NCI-H2081 treated with DMSO at 0.1 percent for 48 hours (cell line): ENCODE measurements at regions not wholly inside any gene's neighbourhood (a gene's known extent, or its start where the extent isn't known, plus 50 kb on each side); places are given as distances from the start of the nearest gene placed in this dataset.
A peak's percentile ranks its signal among the peaks of the same experiment; 100 is the strongest.

Experiments
- DNase-seq: peaks from one replicate; lab custom pipeline; 2025; lab: John Stamatoyannopoulos, UW

GRCh38 chr7:38086857-38087256, 91.2 kb upstream of the STARD3NL start:
- no peak for DNase-seq

GRCh38 chr7:38102507-38102906, 75.5 kb upstream of the STARD3NL start:
- no peak for DNase-seq

GRCh38 chr7:38105874-38106483, 72.1 kb upstream of the STARD3NL start:
- peak; percentile 20 for DNase-seq

GRCh38 chr7:38107486-38107893, 70.6 kb upstream of the STARD3NL start:
- DNase-seq, result peak; percentile 9

- no peak for DNase-seq
These were observed 66.0 kb upstream of the STARD3NL start for GRCh38 chr7:38112075-38112474.

- no peak for DNase-seq
These were observed 58.0 kb upstream of the STARD3NL start for GRCh38 chr7:38120076-38120475.

- no peak for DNase-seq
These were observed 55.5 kb upstream of the STARD3NL start for GRCh38 chr7:38122501-38122900.

- DNase-seq, result no peak
These were observed 54.6 kb upstream of the STARD3NL start for GRCh38 chr7:38123494-38123893.

- DNase-seq, result no peak
These were observed 50.5 kb upstream of the STARD3NL start for GRCh38 chr7:38127216-38128207.
